ENCODE measurements at regions not wholly inside any gene's neighbourhood (a gene's known extent, or its start where the extent isn't known, plus 50 kb on each side); places are given as distances from the start of the nearest gene placed in this dataset.
A peak's percentile ranks its signal among the peaks of the same experiment; 100 is the strongest.

GRCh38 chr13:21823416-21823815 lies 152.5 kb downstream of the FGF9 start:
- no peak for DNase-seq

GRCh38 chr13:21823949-21824348 lies 153.1 kb downstream of the FGF9 start:
- no peak for DNase-seq

- DNase-seq: no peak
These were observed 154.3 kb downstream of the FGF9 start for GRCh38 chr13:21825186-21825585.

- no peak for DNase-seq
These were observed 154.9 kb downstream of the FGF9 start for GRCh38 chr13:21825801-21826200.

GRCh38 chr13:21826214-21827015 lies 155.5 kb downstream of the FGF9 start:
- no peak for DNase-seq

GRCh38 chr13:21831654-21832324 lies 160.9 kb downstream of the FGF9 start:
- no peak for DNase-seq

GRCh38 chr13:21833921-21834320 lies 163.0 kb downstream of the FGF9 start:
- DNase-seq: no peak

- no peak for DNase-seq
These were observed 163.6 kb downstream of the FGF9 start for GRCh38 chr13:21834521-21834920.

- no peak for DNase-seq
These were observed 166.4 kb downstream of the FGF9 start for GRCh38 chr13:21837288-21837687.

- no peak for DNase-seq
These were observed 167.1 kb downstream of the FGF9 start for GRCh38 chr13:21837841-21838551.

- DNase-seq: no peak
These were observed 175.7 kb downstream of the FGF9 start for GRCh38 chr13:21846605-21847004.

- peak; percentile 48 for DNase-seq
These were observed 178.4 kb downstream of the FGF9 start for GRCh38 chr13:21849323-21849722.

- DNase-seq: no peak
These were observed 179.4 kb downstream of the FGF9 start for GRCh38 chr13:21850013-21851006.

GRCh38 chr13:21852043-21852442 lies 181.2 kb downstream of the FGF9 start:
- no peak for DNase-seq

GRCh38 chr13:21853779-21854178 lies 182.9 kb downstream of the FGF9 start:
- DNase-seq: no peak

- DNase-seq: no peak
These were observed 197.9 kb downstream of the FGF9 start for GRCh38 chr13:21868823-21869222.

- DNase-seq: no peak
These were observed 200.5 kb downstream of the FGF9 start for GRCh38 chr13:21871382-21871781.

GRCh38 chr13:21871919-21872318 lies 201.0 kb downstream of the FGF9 start:
- DNase-seq: no peak

- DNase-seq: no peak
These were observed 201.9 kb downstream of the FGF9 start for GRCh38 chr13:21872795-21873194.

- DNase-seq: no peak
These were observed 204.2 kb downstream of the FGF9 start for GRCh38 chr13:21875116-21875515.

GRCh38 chr13:21879263-21879914 lies 208.5 kb downstream of the FGF9 start:
- no peak for DNase-seq

- no peak for DNase-seq
These were observed 211.9 kb downstream of the FGF9 start for GRCh38 chr13:21882766-21883165.
